HepG2 (cell line): ENCODE measurements at regions not wholly inside any gene's neighbourhood (a gene's known extent, or its start where the extent isn't known, plus 50 kb on each side); places are given as distances from the start of the nearest gene placed in this dataset.

ENCODE experiments used
- CEBPB ChIP-seq: IDR thresholded peaks from 2 replicates; pipeline ENCODE4 v1.6.1; 2011; ENCODE audit warnings: low read depth, low read length, improper control_type of control experiment, borderline replicate concordance
- ETV6 ChIP-seq: sonication (generic); formaldehyde crosslinking; conservative IDR thresholded peaks from 2 replicates; pipeline ENCODE4 v1.4.0; 2020; ENCODE audit warnings: missing genetic modification reagents
- NCOA1 ChIP-seq: sonication (generic); formaldehyde crosslinking; IDR thresholded peaks from 2 replicates; pipeline ENCODE4 v1.9.0; 2021; ENCODE audit warnings: missing genetic modification reagents
- PRPF4 ChIP-seq: fragments of 200-400 bp; formaldehyde crosslinking; IDR thresholded peaks from 2 replicates; pipeline ENCODE4 v1.6.1; 2016; ENCODE audit warnings: low read length, low read depth; ENCODE audit not compliant: poor library complexity, severe bottlenecking
- TF ChIP-seq, protein P1 (sequence below): sonication (generic); formaldehyde crosslinking; IDR thresholded peaks from 2 replicates; pipeline ENCODE4 v1.4.0; 2020; ENCODE audit warnings: missing genetic modification reagents, mild to moderate bottlenecking, borderline replicate concordance
- TF ChIP-seq, protein P2 (sequence below): fragments of 450-650 bp; IDR thresholded peaks from 2 replicates; pipeline ENCODE4 v1.6.1; 2016
- TF ChIP-seq, protein P3 (sequence below): sonication (generic); formaldehyde crosslinking; conservative IDR thresholded peaks from 2 replicates; pipeline ENCODE4 v1.4.0; 2020; ENCODE audit warnings: missing genetic modification reagents
- TF ChIP-seq, protein P4 (sequence below): sonication (generic); formaldehyde crosslinking; IDR thresholded peaks from 2 replicates; pipeline ENCODE4 v1.5.0; 2020; ENCODE audit warnings: mild to moderate bottlenecking, missing genetic modification reagents, moderate library complexity

DNA sequence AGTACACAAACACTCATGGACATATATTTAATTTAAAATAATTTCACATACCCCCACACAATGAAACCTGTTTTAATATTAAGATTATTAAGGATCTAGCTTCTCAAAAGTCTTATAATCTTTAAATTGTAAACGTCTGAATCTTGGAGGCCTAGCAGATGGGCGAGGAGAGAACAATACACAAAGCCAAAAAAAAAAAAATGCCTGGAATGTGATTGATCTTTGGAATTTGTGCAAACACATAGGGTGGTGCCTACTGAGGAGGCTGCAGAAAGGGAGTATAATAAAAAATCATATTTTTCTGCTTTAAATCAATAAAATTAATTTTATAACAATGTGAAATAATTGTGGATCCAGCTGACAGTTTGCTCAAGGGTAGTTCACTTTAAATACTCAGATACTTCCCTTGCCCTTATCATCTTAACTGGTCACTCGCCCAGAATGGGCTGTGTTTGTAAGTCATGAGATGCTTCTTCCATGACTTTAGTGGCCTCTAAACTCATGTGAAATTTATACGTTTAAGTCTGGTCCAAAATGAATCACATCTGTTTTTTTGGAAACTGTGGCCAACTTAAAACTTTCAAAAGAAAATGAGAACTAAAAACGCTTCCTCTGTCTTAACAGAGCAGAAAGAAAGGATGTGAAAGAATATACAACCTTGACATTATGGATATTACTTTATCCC lies 802.8 kb upstream of the CXADR start:
- TF ChIP-seq, protein P1, sequence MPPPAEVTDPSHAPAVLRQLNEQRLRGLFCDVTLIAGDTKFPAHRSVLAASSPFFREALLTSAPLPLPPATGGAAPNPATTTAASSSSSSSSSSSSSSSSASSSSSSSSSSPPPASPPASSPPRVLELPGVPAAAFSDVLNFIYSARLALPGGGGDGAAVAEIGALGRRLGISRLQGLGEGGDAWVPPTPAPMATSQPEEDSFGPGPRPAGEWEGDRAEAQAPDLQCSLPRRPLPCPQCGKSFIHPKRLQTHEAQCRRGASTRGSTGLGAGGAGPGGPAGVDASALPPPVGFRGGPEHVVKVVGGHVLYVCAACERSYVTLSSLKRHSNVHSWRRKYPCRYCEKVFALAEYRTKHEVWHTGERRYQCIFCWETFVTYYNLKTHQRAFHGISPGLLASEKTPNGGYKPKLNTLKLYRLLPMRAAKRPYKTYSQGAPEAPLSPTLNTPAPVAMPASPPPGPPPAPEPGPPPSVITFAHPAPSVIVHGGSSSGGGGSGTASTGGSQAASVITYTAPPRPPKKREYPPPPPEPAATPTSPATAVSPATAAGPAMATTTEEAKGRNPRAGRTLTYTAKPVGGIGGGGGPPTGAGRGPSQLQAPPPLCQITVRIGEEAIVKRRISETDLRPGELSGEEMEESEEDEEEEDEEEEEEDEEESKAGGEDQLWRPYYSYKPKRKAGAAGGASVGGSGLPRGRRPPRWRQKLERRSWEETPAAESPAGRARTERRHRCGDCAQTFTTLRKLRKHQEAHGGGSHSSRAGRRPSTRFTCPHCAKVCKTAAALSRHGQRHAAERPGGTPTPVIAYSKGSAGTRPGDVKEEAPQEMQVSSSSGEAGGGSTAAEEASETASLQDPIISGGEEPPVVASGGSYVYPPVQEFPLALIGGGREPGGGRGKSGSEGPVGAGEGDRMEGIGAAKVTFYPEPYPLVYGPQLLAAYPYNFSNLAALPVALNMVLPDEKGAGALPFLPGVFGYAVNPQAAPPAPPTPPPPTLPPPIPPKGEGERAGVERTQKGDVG (CRISPR knock-in tag): no peak
- TF ChIP-seq CEBPB (no peak), ETV6 (CRISPR knock-in tag) (no peak), PRPF4 (no peak), NCOA1 (CRISPR knock-in tag) (no peak)
- TF ChIP-seq, protein P2, sequence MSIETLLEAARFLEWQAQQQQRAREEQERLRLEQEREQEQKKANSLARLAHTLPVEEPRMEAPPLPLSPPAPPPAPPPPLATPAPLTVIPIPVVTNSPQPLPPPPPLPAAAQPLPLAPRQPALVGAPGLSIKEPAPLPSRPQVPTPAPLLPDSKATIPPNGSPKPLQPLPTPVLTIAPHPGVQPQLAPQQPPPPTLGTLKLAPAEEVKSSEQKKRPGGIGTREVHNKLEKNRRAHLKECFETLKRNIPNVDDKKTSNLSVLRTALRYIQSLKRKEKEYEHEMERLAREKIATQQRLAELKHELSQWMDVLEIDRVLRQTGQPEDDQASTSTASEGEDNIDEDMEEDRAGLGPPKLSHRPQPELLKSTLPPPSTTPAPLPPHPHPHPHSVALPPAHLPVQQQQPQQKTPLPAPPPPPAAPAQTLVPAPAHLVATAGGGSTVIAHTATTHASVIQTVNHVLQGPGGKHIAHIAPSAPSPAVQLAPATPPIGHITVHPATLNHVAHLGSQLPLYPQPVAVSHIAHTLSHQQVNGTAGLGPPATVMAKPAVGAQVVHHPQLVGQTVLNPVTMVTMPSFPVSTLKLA: no peak
- TF ChIP-seq, protein P3, sequence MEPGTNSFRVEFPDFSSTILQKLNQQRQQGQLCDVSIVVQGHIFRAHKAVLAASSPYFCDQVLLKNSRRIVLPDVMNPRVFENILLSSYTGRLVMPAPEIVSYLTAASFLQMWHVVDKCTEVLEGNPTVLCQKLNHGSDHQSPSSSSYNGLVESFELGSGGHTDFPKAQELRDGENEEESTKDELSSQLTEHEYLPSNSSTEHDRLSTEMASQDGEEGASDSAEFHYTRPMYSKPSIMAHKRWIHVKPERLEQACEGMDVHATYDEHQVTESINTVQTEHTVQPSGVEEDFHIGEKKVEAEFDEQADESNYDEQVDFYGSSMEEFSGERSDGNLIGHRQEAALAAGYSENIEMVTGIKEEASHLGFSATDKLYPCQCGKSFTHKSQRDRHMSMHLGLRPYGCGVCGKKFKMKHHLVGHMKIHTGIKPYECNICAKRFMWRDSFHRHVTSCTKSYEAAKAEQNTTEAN (CRISPR knock-in tag): no peak
- TF ChIP-seq, protein P4, sequence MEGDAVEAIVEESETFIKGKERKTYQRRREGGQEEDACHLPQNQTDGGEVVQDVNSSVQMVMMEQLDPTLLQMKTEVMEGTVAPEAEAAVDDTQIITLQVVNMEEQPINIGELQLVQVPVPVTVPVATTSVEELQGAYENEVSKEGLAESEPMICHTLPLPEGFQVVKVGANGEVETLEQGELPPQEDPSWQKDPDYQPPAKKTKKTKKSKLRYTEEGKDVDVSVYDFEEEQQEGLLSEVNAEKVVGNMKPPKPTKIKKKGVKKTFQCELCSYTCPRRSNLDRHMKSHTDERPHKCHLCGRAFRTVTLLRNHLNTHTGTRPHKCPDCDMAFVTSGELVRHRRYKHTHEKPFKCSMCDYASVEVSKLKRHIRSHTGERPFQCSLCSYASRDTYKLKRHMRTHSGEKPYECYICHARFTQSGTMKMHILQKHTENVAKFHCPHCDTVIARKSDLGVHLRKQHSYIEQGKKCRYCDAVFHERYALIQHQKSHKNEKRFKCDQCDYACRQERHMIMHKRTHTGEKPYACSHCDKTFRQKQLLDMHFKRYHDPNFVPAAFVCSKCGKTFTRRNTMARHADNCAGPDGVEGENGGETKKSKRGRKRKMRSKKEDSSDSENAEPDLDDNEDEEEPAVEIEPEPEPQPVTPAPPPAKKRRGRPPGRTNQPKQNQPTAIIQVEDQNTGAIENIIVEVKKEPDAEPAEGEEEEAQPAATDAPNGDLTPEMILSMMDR (CRISPR knock-in tag): no peak
